ENCODE measurements at regions not wholly inside any gene's neighbourhood (a gene's known extent, or its start where the extent isn't known, plus 50 kb on each side); places are given as distances from the start of the nearest gene placed in this dataset.

DNA sequence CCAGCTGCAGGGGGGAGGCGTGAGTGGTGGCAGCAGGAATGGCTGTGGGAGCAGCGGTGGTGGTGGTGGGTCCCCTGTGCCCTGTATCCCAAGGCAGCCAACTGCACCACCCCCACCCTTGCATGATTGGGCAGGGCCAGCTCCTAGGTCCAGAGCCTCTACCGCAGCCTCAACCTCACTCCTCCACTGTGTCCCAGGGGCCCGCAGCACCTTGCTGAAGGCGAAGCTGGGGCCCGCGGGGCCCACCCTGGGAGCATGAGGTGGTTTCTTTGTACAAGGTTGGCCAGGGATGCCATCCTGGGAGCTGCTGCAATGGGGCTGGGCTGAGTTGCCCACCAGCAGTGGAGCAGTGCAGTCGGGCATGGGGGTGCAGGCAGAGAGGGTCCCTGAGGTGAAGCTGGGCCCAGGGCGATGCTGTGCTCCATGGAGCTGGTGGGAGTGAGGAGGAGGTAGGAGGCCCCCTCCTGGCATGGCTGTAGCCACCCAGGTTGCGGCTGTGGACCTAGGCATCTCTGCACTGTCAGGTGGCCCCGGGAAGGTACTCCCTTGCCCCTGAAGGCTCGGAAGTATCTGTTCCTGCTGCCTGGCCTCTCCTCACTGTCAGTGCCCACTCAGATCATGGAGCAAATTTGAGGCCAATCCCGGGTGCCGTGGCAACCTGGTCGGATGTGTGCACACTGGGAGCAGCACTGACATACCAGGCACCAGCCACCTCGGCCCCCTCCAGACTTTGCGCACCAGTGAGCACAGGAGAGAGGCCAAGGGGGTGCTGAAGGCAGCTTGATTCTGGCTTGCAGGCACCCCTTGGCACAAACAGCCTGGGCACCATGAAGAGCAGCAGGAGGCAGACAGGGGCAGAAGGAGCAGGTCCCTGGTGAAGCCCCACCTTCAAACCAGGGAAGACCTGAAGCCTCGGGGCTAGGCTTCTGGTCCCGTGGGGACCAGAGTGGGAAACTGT is 60.2 kb upstream of the L3MBTL3 start:
- TF ChIP-seq CTCF (conservative IDR thresholded peaks at IDR 0.05; ENCODE audit: low read depth in 2 of 2) (no peak), EZH2 (IDR thresholded peaks at IDR 0.05; ENCODE audit: low read depth, unreplicated experiment) (no peak), NANOG (IDR thresholded peaks at IDR 0.05; ENCODE audit: borderline replicate concordance) (no peak)
